GM23248 (cell line): ENCODE measurements at regions not wholly inside any gene's neighbourhood (a gene's known extent, or its start where the extent isn't known, plus 50 kb on each side); places are given as distances from the start of the nearest gene placed in this dataset.

Source experiments
- EZH2 ChIP-seq: fragments of 200-600 bp; sonication (generic); IDR thresholded peaks from 2 replicates; pipeline ENCODE4 v1.6.1; 2018; ENCODE audit warnings: antibody characterized with exemption, mild to moderate bottlenecking; ENCODE audit not compliant: insufficient read depth, poor library complexity, severe bottlenecking
- EZH2phosphoT487 ChIP-seq: fragments of 200-600 bp; sonication (generic); IDR thresholded peaks from 2 replicates; pipeline ENCODE4 v1.6.1; 2018; ENCODE audit warnings: antibody characterized with exemption, moderate library complexity, mild to moderate bottlenecking, low read depth; ENCODE audit not compliant: insufficient read depth

- TF ChIP-seq EZH2phosphoT487 (no peak), EZH2 (no peak)
Measured at GRCh38 chr16:8262299-8262698, 328.0 kb downstream of the TMEM114 start.
